Heart left ventricle (tissue), 13 donors: ENCODE measurements at regions not wholly inside any gene's neighbourhood (a gene's known extent, or its start where the extent isn't known, plus 50 kb on each side); places are given as distances from the start of the nearest gene placed in this dataset.

ENCODE experiments used
- CTCF ChIP-seq, 12 donors: fragments of 200-600 bp; sonication (generic) in 4 of 12; IDR thresholded peaks; one replicate each; pipeline versions ENCODE4 v1.5.0 to v1.8.0; 2018 to 2022; ENCODE audit warnings: antibody characterized with exemption in 12 of 12, mild to moderate bottlenecking in 5 of 12
- POLR2A ChIP-seq, 2 donors: fragments of 450-650 bp; IDR thresholded peaks; one replicate each; pipeline ENCODE4 v1.6.1; 2017; ENCODE audit warnings: antibody characterized with exemption in 2 of 2, mild to moderate bottlenecking in 2 of 2, moderate library complexity in 2 of 2
- donor health status: ischemic (EF 13 %, LVEDD 7.1; RV severe dilation, severe dysfunction).
- donor health status: DM: no; HTN: yes; CAD: no.
- donor health status: DM: no; HTN: no; CAD: no.
- donor health status: ischemic (EF 25% LVEDD 6.9; RV normal size, moderate dysfunction).
- donor health status: ischemic (EF 25% LVEDD 5.7; RV mildly dilated, moderate dysfunction).
- donor health status: ischemic (EF 35%, LVEDD 5.7; RV mildly dilated, moderate dysfunction).
- donor health status: nonischemic (EF 11% LVEDD 7.7; RV severe dilation, severe dysfunction).
- donor health status: DM: yes; HTN: yes; CAD: no.
- donor health status: PGD.
- donor health status: ischemic (EF 29% LVEDD 5.4; RV normal size, mild dysfunction).
- donor health status: nonischemic (EF 23%, LVEDD 6.1; RV moderate dilation, normal function).

GRCh38 chr17:6313835-6314234, 121.1 kb downstream of the AIPL1 start:
- no peak for TF ChIP-seq CTCF (IDR thresholded peaks at IDR 0.05)
- no peak for TF ChIP-seq POLR2A (IDR thresholded peaks at IDR 0.05)
